HG03139 (cell line): ENCODE measurements at regions not wholly inside any gene's neighbourhood (a gene's known extent, or its start where the extent isn't known, plus 50 kb on each side); places are given as distances from the start of the nearest gene placed in this dataset.

Source experiments
- ATAC-seq: cut with Tn5 transposase; IDR thresholded peaks from one replicate; pipeline ENCODE4 v1.9.1; 2021; ENCODE audit not compliant: unreplicated experiment

- no peak for ATAC-seq
These were observed 51.1 kb upstream of the POMGNT2 start for GRCh38 chr3:43156812-43157455.

GRCh38 chr3:43155464-43156121 is 49.7 kb upstream of the POMGNT2 start:
- ATAC-seq = no peak
